ENCODE measurements at regions not wholly inside any gene's neighbourhood (a gene's known extent, or its start where the extent isn't known, plus 50 kb on each side); places are given as distances from the start of the nearest gene placed in this dataset.

- intact Hi-C loops (cut with micrococcal nuclease), result loop anchor here (1.0 kb wide), 2 partner anchors 18 to 44 kb away; no protein-coding TSS in a partner anchor
- dilution Hi-C loops (cut with MboI; ENCODE audit: extremely low pct_ligation_motif_present, low sequenced_read_pairs), result no loop called here
- H4K20me1 ChIP-seq (replicated peaks; ENCODE audit: control insufficient read depth, extremely low read depth, insufficient read depth, low read length), result no peaks in the 10 kb centered on the region
- H3K4me2 ChIP-seq (ENCODE audit: insufficient read depth, low read length), result peak overlapping the region; percentile 80
- no peak overlapping the region for H3K27ac ChIP-seq (ENCODE audit: insufficient read depth, low read depth, low read length)
- no TSS peak for BruUV-seq (replicated peaks)
- peak overlapping the region; percentile 58 for H3K9ac ChIP-seq (replicated peaks; ENCODE audit: extremely low read depth, insufficient read depth, low read length)
- H3K36me3 ChIP-seq (ENCODE audit: control insufficient read depth in 2 of 2, extremely low read depth in 1 of 2, insufficient read depth in 2 of 2, low read length in 2 of 2), result no peaks in the 10 kb centered on the region
- H2AFZ ChIP-seq (ENCODE audit: low read depth, low read length), result peak overlapping the region; percentile 100
- H3K4me1 ChIP-seq (ENCODE audit: control insufficient read depth, extremely low read depth, insufficient read depth, low read length), result peaks cover 13% of the 10 kb centered on the region
- no peaks in the 10 kb centered on the region for H3K79me2 ChIP-seq (ENCODE audit: control insufficient read depth, insufficient read depth, low read length)
- POLR2A ChIA-PET, result no interaction called here
- peak overlapping the region in 1 of 3 experiments; percentile 68 for H3K4me3 ChIP-seq (replicated peaks in 1 of 3; ENCODE audit: insufficient read depth in 1 of 3, low read depth in 1 of 3, low read length in 3 of 3)
- no peaks in the 10 kb centered on the region for H3K9me1 ChIP-seq (replicated peaks; ENCODE audit: control insufficient read depth, extremely low read depth, insufficient read depth, low read length)
- H3K9me3 ChIP-seq (replicated peaks; ENCODE audit: control insufficient read depth, insufficient read depth, low read length), result no peaks in the 10 kb centered on the region
- peak; percentile 19 for DNase-seq (ENCODE audit: low read depth, low spot score)
- CTCF ChIA-PET, result interaction anchor here (0.6 kb wide), 1 partner anchor 147 kb away, joined by 3 read pairs; no protein-coding TSS in a partner anchor
- no peaks in the 10 kb centered on the region for H3K27me3 ChIP-seq (ENCODE audit: control insufficient read depth in 2 of 2, insufficient read depth in 2 of 2, low read length in 2 of 2)
- FAIRE-seq, result no peak
- TF ChIP-seq GATA2 (IDR thresholded peaks at IDR 0.05; ENCODE audit: insufficient read depth, insufficient read length, low read depth, low read length) (peak; percentile 56), MYC (IDR thresholded peaks at IDR 0.05; ENCODE audit: low read depth, low read length) (no peak)
Measured at GRCh38 chr4:159047478-159048165, 55.3 kb upstream of the RAPGEF2 start.

- peak overlapping the region; percentile 80 for H3K4me2 ChIP-seq (ENCODE audit: insufficient read depth, low read length)
- ChIA-PET POLR2A (no interaction called here), CTCF (interaction anchor here (0.6 to 1.3 kb wide), 2 partner anchors 99 to 147 kb away, joined by 3 read pairs; no protein-coding TSS in a partner anchor)
- dilution Hi-C loops (cut with MboI; ENCODE audit: extremely low pct_ligation_motif_present, low sequenced_read_pairs), result no loop called here
- no peaks in the 10 kb centered on the region for H3K79me2 ChIP-seq (ENCODE audit: control insufficient read depth, insufficient read depth, low read length)
- H3K9ac ChIP-seq (replicated peaks; ENCODE audit: extremely low read depth, insufficient read depth, low read length), result peak overlapping the region; percentile 58
- peak overlapping the region; percentile 11 to 68 (median 17) for H3K4me3 ChIP-seq (replicated peaks in 1 of 3; ENCODE audit: insufficient read depth in 1 of 3, low read depth in 1 of 3, low read length in 3 of 3)
- FAIRE-seq, result peak; percentile 87
- no peaks in the 10 kb centered on the region for H3K36me3 ChIP-seq (ENCODE audit: control insufficient read depth in 2 of 2, extremely low read depth in 1 of 2, insufficient read depth in 2 of 2, low read length in 2 of 2)
- H3K27ac ChIP-seq (ENCODE audit: insufficient read depth, low read depth, low read length), result peak overlapping the region; percentile 74
- intact Hi-C loops (cut with micrococcal nuclease), result loop anchor here (1.0 kb wide), 2 partner anchors 19 to 45 kb away; no protein-coding TSS in a partner anchor
- TF ChIP-seq POLR2AphosphoS5 (IDR thresholded peaks at IDR 0.05; ENCODE audit: insufficient read depth, low read depth, low read length) (no peak), CTCF (IDR thresholded peaks at IDR 0.05; ENCODE audit: extremely low read depth in 1 of 2, insufficient read depth in 1 of 2, low read depth in 1 of 2, low read length in 2 of 2) (no peak), EZH2 (IDR thresholded peaks at IDR 0.05; ENCODE audit: borderline replicate concordance, low read depth, low read length, severe bottlenecking) (no peak), GATA2 (IDR thresholded peaks at IDR 0.05; ENCODE audit: insufficient read depth, insufficient read length, low read depth, low read length) (no peak), MYC (IDR thresholded peaks at IDR 0.05; ENCODE audit: low read depth, low read length) (no peak), MAX (IDR thresholded peaks at IDR 0.05; ENCODE audit: insufficient read depth, insufficient read length) (no peak), POLR2A (IDR thresholded peaks at IDR 0.05; ENCODE audit: low read depth, low read length) (no peak), FOS (IDR thresholded peaks at IDR 0.05; ENCODE audit: borderline replicate concordance, insufficient read depth, low read length) (no peak), JUN (IDR thresholded peaks at IDR 0.05; ENCODE audit: borderline replicate concordance, insufficient read depth, insufficient read length, low read depth) (no peak)
- H3K27me3 ChIP-seq (ENCODE audit: control insufficient read depth in 2 of 2, insufficient read depth in 2 of 2, low read length in 2 of 2), result no peaks in the 10 kb centered on the region
- H3K9me1 ChIP-seq (replicated peaks; ENCODE audit: control insufficient read depth, extremely low read depth, insufficient read depth, low read length), result no peaks in the 10 kb centered on the region
- H4K20me1 ChIP-seq (replicated peaks; ENCODE audit: control insufficient read depth, extremely low read depth, insufficient read depth, low read length), result no peaks in the 10 kb centered on the region
- H3K9me3 ChIP-seq (replicated peaks; ENCODE audit: control insufficient read depth, insufficient read depth, low read length), result no peaks in the 10 kb centered on the region
- H2AFZ ChIP-seq (ENCODE audit: low read depth, low read length), result peak overlapping the region; percentile 100
- peak; percentile 89 for DNase-seq (ENCODE audit: low read depth, low spot score)
- H3K4me1 ChIP-seq (ENCODE audit: control insufficient read depth, extremely low read depth, insufficient read depth, low read length), result peaks cover 13% of the 10 kb centered on the region
- BruUV-seq (replicated peaks), result no TSS peak
Measured at GRCh38 chr4:159048166-159048886, 54.6 kb upstream of the RAPGEF2 start.
